HG02588 (cell line): ENCODE measurements at regions not wholly inside any gene's neighbourhood (a gene's known extent, or its start where the extent isn't known, plus 50 kb on each side); places are given as distances from the start of the nearest gene placed in this dataset.
A peak's percentile ranks its signal among the peaks of the same experiment; 100 is the strongest.

ENCODE experiments used
- ATAC-seq: cut with Tn5 transposase; IDR thresholded peaks from one replicate; pipeline ENCODE4 v1.9.1; 2021; ENCODE audit warnings: mild to moderate bottlenecking, moderate library complexity; ENCODE audit not compliant: unreplicated experiment

- ATAC-seq = no peak
These were observed 533.6 kb downstream of the GATA3 start for GRCh38 chr10:8588135-8588534.

DNA sequence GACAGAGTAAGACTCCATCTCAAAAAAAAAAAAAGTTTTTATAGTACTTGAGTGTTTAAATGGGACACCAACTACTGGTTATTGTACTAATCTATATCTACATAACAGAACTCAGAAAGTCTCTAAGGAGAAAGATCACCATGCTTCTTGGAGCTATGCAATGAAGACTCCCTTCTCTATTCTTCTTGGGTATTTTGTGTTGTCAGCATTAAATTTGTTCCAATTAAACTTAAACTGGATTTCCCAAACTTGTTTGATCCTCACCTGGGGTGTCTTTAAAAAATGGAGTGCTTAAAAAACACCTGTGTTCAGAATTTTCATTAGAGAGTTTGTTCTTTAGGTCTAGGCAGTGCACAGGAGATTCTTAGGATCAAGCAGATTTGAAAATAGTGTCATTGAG, 536.0 kb downstream of the GATA3 start:
- ATAC-seq = no peak

DNA sequence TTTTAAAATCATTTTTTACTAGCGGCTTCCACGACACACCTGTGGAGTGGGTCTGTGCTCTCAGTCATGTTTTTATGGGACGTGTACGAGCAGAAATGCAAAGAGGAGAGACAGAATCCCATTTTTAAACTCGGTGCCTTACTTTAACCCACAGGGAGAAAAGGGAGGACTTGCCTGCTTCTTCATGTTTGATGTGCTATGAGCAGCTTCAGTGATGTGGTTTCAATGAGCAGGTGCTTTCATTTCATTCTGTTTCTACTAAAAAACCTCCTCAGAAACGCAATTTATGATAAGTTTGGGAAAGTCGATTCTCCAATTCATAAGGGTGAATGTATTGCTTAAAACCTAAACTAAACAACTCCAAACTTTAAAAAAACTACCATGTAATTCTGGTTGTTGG, 537.2 kb downstream of the GATA3 start:
- no peak for ATAC-seq

DNA sequence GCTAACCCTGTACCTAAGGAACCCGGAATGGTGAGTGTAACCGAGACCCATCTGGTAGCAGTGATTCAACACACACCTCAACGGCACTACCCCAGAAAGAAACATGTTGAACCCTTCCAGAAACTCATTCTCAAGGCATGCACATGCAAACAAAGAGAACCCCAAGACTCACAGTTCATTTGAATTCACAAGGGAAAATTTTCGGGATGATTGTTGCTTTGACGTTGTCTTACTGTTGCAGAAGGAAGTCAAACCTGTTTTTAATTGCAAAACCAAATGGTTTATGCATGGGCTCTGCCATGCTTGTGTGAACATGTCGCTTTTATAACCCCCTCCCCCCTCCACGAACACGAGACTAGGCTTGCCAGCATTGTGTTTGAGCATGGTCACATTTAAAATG, 539.7 kb downstream of the GATA3 start:
- no peak for ATAC-seq

- ATAC-seq = no peak
These were observed 540.2 kb downstream of the GATA3 start for GRCh38 chr10:8594711-8595110.

DNA sequence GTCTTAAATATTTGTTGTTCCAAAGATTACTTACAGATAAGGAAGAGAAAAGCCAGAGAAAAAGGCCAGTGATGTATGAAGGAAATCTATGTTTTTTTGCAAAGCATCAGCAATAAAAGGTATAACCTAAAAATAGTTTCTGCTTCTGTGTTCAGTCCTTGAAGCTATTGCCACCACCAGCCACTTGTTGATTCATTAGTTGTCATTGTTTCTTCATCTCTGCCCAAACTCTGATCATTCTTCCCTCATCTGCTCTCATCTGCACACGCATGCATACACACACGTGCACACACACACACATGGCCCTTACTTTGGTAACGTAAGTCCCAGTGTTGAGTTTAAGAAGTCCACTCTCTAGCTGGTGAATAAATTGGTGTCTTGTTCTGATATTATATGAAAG, 540.7 kb downstream of the GATA3 start:
- ATAC-seq = no peak

- ATAC-seq = no peak
These were observed 542.5 kb downstream of the GATA3 start for GRCh38 chr10:8596929-8597472.

GRCh38 chr10:8600192-8600591, 545.7 kb downstream of the GATA3 start:
- ATAC-seq = no peak

GRCh38 chr10:8602821-8603220, 548.3 kb downstream of the GATA3 start:
- no peak for ATAC-seq

DNA sequence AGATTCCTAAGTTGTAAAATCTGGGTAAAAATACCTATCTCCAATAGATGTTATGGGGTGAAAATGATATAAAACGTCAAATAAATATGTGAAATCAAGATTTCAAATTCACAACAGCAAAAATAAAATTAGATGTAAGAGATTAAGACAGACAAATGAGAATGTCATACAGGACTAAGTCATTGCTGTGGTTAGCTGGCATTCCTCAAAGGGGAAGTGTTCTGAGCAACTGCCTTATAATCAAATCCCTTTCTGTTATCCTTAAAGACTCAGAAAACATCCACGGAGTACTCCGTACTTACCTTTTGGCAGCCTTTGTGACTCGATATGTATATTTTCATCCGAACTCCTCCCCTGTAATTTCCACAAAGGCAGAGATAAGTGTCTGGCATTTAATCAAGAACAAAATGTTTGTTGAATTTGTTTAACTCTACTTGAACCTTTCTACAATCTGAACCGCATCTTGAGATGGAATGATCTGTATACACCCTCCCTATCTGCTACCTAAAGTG, 559.6 kb downstream of the GATA3 start:
- no peak for ATAC-seq

DNA sequence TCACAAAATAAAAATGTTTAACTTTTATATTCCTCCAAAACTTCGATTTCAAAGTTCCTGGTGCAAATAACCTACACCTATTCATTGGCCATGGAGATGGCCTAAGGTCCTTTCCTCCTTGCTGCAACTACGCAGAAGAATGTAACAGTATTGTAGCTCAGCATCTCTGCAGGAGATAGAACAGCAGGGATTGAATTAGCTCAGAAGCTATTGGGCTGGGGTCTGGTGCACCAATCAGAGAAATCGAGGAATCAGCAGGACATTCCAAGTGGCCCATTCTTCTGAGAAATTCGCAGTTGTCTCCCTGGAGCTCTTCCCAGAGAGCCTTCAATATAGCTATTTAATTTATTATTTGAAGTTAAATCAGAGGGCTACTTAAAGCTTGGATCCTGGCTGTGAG, 560.6 kb downstream of the GATA3 start:
- ATAC-seq = no peak

GRCh38 chr10:8616166-8616565, 561.7 kb downstream of the GATA3 start:
- peak; percentile 58 for ATAC-seq

- no peak for ATAC-seq
These were observed 563.3 kb downstream of the GATA3 start for GRCh38 chr10:8617792-8618191.

DNA sequence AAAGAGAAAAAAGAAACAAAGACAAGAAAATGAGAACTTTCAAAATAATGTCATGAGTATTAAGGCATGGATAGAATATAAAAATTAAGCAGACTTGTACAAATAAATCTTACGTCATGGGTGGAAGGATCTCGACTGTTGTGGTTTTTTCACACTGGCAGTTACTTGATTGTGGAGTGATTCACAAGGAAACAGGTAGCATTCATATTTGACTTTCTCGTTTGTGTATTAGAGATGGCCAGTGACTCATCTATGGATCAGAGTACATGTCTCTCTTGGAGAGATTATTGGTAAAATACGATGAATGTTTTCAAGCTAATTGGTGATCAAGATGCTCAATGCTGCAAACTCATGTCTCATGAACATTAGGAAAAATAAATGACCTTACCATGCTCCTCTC, 564.3 kb downstream of the GATA3 start:
- ATAC-seq = no peak

DNA sequence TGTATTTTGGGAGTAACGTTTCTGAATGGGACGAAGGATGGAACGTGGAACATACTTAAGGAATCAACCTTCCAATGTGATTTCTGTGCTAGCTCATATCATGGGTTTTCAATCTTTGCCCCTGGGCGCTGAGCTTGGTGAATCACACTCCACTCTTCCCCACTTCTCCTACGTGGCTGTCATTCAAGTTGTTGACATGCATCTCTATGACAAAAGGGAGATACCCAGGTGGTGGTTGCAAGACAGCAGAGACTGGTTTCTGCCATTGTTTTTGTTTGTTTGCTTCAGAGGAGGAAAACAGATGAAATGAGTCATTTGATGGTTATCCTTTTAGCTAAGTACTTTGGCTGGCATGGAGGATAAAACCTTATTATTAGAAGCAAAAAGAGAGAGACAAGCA, 573.9 kb downstream of the GATA3 start:
- ATAC-seq = no peak

DNA sequence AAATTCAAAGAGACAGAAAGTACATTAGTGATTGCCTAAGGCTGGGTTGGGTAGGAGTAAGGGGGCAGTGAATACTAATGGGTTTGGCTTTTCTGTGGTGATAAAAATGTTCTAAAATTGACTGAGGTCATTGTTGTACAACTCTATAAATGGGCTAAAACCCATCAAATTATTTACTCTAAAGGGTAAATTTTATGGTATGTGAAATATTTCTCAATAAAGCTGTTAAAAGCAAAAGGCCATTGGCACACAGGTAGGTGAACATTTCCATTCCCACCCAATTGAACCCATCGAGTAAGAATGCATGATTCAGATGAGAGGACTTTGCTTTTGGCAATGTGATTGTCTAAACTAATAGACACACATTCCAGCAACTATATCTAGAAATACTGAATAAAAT, 579.4 kb downstream of the GATA3 start:
- ATAC-seq = no peak

DNA sequence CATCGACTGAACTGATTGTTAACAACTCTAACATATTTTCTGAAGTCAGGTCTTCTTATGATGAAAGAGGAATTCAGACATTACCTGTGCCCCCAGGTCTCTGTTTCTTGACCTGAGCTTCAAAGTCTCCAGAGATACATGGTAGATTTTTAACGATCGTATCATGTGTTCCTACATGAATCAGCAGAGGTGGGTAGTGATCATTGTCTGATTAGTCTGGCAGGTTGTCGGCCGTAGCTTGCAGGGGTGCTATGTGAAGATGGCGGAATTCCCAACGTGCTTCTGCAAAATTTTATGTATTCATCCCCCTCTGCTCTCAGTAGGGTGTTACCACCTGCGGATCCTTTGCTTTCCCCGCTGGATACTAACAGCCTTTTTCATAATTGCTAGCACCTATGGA, 581.9 kb downstream of the GATA3 start:
- ATAC-seq = no peak

DNA sequence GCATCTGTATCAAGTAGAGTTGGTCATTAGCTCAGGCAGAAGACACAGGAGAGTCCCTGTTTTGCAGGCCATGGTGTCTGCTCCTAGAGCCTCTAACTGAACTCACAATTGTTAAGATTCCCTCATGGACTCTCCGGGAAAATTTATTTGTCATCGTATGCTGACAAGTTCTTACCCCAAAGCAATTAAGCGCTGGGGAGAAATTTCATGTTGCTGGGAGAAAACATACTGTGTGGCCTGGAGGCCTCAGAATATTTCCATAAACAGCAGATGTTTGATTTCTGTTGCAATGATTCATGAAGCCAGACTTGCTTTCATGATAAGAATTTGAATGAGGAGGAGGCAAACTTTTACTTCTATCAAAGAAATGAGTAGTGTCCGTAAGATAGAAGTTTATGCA, 583.2 kb downstream of the GATA3 start:
- no peak for ATAC-seq

GRCh38 chr10:8638088-8638672, 583.7 kb downstream of the GATA3 start:
- ATAC-seq = no peak

DNA sequence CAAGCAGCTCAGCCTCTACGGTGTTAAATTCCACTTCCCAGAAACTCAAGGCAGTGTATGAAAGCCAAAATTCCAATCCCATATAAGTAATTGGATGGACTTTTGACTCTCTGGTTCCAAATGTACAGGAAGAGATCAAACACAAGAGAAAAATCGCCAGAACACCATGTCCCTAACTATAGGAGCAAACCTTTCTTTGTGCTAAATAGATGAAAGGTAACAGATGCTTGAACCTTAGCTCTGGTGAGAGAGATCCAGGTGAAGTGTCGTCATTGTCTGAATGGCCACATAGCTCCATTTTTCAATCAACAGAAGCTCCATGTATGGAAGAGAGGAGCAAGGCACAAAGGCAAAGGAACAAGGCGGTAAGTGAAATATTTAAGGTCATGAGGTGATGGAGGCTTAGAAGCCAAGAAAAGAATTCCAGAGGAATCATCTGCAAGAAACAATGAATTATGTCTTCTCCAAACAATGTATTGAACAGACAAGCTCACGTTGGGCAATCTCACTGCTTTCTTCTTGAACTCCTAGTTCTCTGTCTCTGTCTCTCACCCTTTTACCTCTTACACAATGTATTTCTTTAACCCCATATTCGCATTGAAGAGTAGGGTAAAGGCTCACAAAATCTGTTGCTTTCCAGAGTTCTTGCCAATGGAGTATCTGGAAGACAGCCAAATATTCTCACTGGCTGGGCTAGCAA, 585.1 kb downstream of the GATA3 start:
- no peak for ATAC-seq

GRCh38 chr10:8640301-8640700, 585.8 kb downstream of the GATA3 start:
- ATAC-seq = no peak

- no peak for ATAC-seq
These were observed 586.4 kb downstream of the GATA3 start for GRCh38 chr10:8640878-8641277.

DNA sequence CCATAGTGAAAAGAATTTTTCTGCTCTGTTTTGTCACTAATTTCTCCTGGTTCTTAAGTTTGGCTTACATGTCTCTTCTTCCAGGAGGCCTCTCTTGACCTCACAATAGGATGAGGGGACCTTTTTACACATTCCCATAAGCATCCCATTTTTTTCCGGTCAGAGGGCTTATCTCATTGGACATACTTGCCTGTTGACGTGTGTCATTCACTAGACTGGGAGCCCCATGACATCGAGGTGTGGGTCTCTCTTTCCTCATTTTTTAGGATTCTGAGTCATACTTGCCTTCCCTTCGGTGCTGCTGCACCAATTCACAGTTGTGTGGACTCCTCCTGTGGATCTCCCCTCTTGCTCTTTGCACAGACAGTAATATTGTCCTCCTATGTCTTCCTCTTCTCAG, 601.8 kb downstream of the GATA3 start:
- ATAC-seq = no peak
